GM21381 (cell line): ENCODE measurements at regions not wholly inside any gene's neighbourhood (a gene's known extent, or its start where the extent isn't known, plus 50 kb on each side); places are given as distances from the start of the nearest gene placed in this dataset.
"Not testable (repeated sequence)": the region's sequence is repeated elsewhere in the genome, so short reads cannot be mapped to it uniquely, and the experiment has no call there.

ENCODE experiments used
- ATAC-seq: cut with Tn5 transposase; IDR thresholded peaks from one replicate; pipeline ENCODE4 v1.9.1; 2021; ENCODE audit warnings: mild to moderate bottlenecking, moderate library complexity; ENCODE audit not compliant: unreplicated experiment

GRCh38 chr18:75860166-75860565 is 432.7 kb upstream of the SMIM21 start:
- ATAC-seq, result no peak

DNA sequence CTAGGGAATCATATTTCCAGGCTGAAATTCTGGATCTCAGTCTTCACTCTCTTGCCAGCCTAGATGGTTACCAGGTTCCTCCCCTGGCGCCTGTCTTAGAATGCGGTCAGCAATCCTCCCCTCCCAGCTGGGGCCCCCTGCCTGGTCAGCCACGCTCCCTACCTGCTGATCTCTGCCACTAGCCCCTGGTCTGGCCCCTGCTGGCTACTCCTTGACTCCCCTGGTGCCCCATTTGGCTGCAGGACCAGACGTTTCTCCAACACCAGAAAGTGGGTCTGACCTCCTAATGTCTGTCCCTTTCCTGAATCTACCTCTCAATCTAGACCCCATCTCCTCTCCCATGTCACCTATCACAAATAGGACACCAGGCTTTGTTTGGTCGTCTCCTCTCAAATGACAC is 432.0 kb upstream of the SMIM21 start:
- no peak for ATAC-seq

DNA sequence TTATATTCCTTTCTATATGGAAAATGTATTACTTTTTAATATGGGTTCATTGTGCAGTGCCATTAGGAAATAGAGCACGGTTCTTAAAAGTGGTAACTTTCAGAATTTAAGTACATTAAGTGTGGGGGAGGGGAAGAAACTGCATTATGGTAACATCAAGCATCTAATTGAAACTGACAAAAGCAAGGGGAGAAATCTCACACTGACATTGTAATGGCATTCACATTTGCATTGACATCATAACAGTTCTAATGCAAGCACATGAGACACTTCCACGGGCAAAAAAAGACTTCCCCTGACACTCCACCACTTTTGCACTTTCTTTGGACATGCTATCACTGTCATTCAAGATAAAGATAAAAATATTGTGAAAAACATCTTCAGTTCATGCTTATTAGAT is 431.3 kb upstream of the SMIM21 start:
- ATAC-seq, result no peak

GRCh38 chr18:75857558-75857957 is 430.1 kb upstream of the SMIM21 start:
- no peak for ATAC-seq

DNA sequence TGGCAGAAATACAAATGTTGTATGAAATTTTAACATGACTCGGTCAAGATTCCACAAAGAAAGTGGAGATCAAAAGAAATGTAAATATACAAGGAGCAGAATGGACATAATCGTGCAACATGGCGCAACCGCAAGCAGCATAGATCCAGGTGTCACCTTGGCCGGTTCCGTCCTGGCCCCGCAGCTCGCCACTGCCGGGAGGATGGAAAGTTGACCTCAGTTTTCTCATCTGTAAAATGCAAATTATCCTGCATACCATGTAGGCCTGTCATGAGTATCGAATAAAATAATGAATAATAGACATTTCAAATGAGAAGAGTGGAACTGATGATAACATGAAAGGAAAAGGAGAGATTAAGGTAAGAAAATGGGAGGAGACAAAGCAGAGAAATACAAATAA is 427.3 kb upstream of the SMIM21 start:
- no peak for ATAC-seq

- ATAC-seq, result no peak
These were observed 426.7 kb upstream of the SMIM21 start for GRCh38 chr18:75854174-75854573.

GRCh38 chr18:75846321-75846720 is 418.8 kb upstream of the SMIM21 start:
- ATAC-seq, result no peak

DNA sequence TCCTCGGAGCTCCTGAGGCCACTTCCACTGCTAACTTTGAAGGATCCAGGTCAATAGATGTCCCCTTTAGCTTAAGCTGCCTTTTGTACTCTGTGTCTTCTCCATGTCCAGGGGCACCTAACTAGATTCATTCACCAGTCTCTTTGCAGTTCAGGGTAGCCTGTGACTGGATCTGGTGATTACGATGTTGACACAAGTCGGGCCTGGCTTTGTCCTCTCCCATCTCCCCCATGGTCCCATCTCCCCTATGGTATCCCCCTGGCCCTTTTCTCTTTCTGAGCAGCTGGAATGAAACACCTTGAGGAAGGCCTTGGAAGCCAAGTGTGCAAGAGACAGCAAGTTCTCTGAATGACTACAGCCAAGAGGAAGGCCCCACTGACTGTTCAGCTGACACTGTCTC is 417.9 kb upstream of the SMIM21 start:
- ATAC-seq, result no peak

GRCh38 chr18:75844146-75844545 is 416.6 kb upstream of the SMIM21 start:
- ATAC-seq, result no peak

DNA sequence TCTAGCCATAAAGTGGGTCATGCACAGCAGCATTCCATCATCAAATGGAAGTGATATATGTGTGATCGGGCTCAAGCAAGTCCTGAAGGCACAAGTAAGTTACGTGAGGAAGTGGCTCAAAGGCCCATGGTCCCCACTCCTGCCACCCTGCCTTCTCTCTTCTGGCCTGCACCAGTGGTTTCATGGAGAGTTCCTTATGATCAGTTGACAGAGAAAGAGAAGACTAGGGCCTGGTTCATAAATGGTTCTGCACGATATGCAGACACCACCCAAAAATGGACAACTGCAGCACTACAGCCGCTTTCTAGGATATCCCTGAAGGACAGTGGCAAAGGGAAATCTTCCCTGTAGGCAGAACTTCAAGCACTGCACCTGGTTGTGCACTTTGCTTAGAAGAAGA is 412.6 kb upstream of the SMIM21 start:
- ATAC-seq, result no peak

DNA sequence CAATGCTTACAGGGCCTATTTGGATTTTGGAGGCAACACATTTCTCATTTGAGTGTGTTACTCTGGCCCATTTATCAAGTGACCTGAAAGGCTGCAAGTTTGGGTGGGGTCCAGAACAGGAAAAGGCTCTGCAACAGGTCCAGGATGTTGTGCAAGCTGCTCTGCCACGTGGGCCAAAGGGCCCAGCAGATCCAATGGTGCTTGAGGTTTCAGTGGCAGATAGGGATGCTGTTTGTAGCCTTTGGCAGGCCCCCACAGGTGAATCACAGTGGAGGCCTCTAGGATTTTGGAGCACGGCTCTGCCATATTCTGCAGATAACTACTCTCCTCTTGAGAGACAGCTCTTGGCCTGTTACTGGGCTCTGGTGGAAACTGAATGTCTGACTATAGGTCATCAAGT is 412.2 kb upstream of the SMIM21 start:
- not testable (repeated sequence) for ATAC-seq

GRCh38 chr18:75839041-75839440 is 411.5 kb upstream of the SMIM21 start:
- no peak for ATAC-seq

DNA sequence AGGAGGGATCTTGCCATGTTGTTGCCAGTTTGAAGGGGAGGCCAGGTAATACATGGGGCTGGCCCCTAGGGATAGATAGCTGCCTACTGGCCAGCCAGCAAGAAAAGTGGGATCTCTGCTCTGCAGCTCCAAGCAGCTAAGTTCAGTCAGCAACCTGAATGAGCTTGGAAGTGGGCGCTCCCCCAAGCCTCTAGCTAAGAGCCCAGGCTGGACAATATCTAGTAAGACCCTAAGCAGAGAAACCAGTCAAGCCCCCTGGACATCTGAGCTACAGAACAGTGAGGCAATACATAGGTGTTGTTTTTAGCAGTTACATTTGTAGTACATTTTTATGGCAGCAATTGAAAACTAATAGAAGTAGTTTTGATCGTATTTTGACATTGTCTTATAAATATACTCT is 409.8 kb upstream of the SMIM21 start:
- ATAC-seq, result no peak

GRCh38 chr18:75836516-75836915 is 409.0 kb upstream of the SMIM21 start:
- ATAC-seq, result no peak

DNA sequence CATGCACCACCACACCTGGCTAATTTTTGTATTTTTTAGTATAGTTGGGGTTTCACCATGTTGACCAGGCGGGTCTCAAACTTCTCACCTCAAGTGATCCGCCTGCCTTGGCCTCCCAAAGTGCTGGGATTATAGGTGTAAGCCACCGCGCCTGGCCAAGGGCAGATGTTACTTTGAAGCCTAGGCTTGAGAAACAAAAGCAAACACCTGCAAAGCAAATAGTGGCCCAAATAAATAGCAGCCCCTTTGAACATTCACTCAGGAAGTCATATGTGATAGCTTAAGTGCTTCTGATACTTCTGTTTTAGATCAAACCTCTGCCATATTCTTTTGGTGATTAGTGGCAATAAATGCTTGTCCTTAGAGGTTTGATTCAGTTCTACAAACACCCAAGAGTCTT is 404.5 kb upstream of the SMIM21 start:
- no peak for ATAC-seq

GRCh38 chr18:75830828-75831227 is 403.3 kb upstream of the SMIM21 start:
- ATAC-seq, result no peak

DNA sequence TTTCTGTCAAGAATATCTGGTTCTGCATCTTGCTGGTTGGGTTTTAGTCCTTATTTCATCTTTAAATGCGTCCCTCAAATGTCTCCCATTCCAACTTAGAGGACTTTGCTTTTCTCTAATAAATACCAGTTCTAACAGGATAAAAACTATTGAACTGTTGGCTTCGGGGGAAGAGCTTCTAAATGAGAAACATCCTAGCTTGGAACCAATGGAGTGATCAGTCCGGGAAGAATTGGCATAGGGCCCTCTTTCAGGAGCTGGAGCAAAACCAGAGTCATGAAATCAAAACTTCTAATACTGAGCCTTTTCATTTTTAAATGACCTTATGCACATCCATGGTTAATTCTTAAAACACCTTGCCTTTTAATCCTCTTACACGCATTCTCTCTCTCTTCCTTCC is 401.6 kb upstream of the SMIM21 start:
- no peak for ATAC-seq

DNA sequence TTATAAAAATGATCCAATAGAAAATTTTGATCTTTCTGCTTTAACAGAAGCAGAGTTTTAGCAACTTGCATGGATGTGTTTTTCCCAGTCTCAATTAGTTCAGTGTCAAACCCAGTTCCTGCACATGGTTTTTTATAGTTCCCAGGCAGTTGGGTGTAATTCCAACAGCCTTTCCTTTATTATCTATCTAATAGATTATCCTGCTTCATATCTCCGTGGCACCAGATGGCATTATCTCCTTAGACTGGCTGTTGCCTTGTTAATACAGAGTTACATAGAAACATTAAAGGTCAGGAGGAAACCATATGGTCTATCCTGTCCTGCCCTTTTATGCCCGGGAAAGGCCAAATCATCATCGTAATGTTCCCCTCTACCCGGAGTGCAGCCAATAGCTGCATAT is 400.9 kb upstream of the SMIM21 start:
- ATAC-seq, result no peak

DNA sequence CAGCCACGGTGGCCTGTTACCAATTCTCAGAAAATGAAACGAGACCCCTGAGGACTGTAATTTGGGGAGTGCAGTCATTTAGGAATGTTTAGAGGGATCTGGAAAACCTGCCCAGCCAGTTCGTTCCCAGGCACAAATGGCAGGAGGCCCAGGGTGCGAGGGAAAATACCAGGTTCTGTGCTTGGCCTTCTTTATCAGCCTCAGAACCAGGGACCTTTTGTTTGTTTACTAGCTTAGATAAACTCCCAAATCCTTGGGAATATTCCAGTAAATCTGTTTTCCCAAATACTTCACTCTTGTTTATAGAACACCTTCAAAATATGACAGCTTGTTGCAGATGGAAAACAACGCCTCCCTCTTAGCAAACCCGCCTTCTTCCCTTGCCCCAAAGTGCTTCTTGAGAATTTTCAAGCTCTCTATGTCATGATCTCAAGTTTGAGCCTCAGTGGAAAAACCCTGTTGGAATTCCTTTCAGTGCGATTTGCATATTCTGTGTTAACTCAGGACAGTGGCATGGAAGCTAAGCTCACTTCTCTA is 400.3 kb upstream of the SMIM21 start:
- no peak for ATAC-seq

DNA sequence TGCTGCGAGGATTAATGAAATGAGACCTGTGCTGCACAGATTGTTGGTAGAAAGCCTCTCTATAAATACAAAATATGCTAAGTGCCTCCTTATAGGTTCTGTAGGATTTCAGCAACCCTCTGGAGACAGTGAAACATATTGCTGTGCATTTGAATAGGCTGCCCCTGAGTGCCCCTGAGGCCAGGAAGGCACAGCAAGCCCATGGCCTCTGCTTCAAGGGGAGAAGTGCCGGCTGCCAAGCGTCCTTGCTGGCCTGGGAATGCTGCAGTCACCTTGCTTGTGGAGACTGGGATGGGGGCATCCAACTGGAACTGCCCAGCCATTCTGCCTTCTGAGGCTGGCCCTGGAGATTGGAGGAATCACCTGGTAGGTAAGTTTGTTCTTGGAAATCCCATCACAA is 397.2 kb upstream of the SMIM21 start:
- no peak for ATAC-seq

DNA sequence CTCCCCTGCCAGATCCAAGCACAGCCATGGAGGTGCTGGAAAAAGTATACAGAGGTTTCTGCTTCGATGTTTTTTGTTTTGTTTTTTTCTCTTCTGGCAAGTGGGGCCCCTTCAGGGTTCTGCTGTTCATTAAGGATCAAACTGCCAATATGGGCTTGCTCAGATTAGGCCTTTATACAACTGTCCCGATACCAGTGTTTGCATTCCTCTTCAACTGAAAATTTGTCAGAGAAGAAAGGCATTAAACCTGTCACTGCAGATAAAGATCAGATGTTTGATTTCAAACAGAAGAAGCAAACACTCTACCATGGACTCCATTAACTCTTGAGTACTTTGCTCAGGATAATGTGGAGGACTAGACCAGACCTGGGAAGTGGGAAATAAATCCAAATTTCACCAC is 396.0 kb upstream of the SMIM21 start:
- no peak for ATAC-seq

DNA sequence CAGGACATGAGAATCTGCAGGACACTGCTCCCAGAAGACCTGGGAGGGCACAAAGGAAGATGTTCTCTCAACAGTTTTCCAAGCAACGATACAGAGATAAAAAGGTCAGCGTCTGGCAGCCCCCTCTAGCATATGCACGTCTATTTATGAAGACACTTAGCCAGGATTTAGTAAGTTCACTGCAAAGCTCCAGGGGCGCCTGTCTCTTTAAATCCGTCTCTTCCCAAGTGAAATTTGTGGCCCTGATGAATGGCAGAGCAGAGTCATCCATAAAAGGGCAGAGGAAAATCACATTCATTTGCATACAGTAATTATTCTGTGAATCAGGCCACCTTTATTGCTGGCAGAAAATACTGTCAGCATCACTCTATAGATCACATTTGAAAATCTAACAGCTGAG is 390.9 kb upstream of the SMIM21 start:
- ATAC-seq, result no peak

GRCh38 chr18:75815767-75816166 is 388.3 kb upstream of the SMIM21 start:
- ATAC-seq, result no peak

DNA sequence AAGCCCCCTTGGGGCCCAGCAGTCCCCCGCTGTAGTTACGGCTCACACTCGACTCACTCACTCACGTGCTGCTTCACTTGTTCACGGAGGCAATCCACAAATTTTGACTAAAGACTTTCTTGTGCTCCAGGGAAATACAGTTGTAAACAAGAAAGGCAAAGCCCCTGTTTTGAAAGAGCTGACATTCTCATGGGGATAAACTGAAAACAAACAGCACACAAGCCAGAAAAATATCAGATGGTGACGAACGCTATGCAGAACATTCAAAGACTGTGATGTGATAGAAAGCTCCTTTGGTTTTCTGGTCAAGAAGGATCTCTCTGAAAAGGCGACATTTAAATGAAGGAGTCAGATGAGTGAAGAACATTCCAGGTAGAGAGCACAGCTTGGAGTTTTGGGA is 385.3 kb upstream of the SMIM21 start:
- no peak for ATAC-seq
